Neural progenitor cell (in vitro differentiated cells): ENCODE measurements at regions not wholly inside any gene's neighbourhood (a gene's known extent, or its start where the extent isn't known, plus 50 kb on each side); places are given as distances from the start of the nearest gene placed in this dataset.
"Not testable (repeated sequence)": the region's sequence is repeated elsewhere in the genome, so short reads cannot be mapped to it uniquely, and the experiment has no call there.

Experiments
- EZH2 ChIP-seq: fragments of 200-600 bp; sonication (generic); IDR thresholded peaks from 2 replicates; pipeline ENCODE4 v1.6.1; 2017; ENCODE audit warnings: antibody characterized with exemption, mild to moderate bottlenecking, moderate library complexity
- EZH2phosphoT487 ChIP-seq: fragments of 200-600 bp; sonication (generic); IDR thresholded peaks from 2 replicates; pipeline ENCODE4 v1.6.1; 2017; ENCODE audit warnings: antibody characterized with exemption
- TF ChIP-seq, protein P1 (sequence below): fragments of 200-600 bp; sonication (generic); IDR thresholded peaks from 2 replicates; pipeline ENCODE4 v1.5.1; 2017; ENCODE audit warnings: antibody characterized with exemption, mild to moderate bottlenecking

DNA sequence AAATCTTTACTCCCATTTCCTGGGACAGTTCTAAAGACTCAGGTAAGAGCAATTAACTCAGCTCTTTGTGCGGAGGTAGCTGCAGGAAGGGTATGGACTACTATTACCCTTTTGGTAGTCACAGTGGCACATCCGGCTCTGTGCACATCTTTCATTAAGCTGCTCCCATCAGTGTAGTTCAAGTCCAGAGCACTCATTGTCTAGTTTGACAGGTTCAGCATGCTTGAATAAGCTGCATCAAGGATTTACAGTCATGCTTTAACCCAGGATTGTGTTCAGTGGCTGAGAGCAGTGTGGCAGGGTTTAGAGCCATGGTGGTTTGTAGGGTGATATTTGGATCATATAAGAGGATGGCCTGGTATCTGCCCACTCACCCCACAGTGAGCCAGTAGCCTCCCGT, 478.4 kb upstream of the NDN start:
- TF ChIP-seq, protein P1, sequence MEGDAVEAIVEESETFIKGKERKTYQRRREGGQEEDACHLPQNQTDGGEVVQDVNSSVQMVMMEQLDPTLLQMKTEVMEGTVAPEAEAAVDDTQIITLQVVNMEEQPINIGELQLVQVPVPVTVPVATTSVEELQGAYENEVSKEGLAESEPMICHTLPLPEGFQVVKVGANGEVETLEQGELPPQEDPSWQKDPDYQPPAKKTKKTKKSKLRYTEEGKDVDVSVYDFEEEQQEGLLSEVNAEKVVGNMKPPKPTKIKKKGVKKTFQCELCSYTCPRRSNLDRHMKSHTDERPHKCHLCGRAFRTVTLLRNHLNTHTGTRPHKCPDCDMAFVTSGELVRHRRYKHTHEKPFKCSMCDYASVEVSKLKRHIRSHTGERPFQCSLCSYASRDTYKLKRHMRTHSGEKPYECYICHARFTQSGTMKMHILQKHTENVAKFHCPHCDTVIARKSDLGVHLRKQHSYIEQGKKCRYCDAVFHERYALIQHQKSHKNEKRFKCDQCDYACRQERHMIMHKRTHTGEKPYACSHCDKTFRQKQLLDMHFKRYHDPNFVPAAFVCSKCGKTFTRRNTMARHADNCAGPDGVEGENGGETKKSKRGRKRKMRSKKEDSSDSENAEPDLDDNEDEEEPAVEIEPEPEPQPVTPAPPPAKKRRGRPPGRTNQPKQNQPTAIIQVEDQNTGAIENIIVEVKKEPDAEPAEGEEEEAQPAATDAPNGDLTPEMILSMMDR = not testable (repeated sequence)
- not testable (repeated sequence) for TF ChIP-seq EZH2phosphoT487, EZH2
